ENCODE measurements at regions not wholly inside any gene's neighbourhood (a gene's known extent, or its start where the extent isn't known, plus 50 kb on each side); places are given as distances from the start of the nearest gene placed in this dataset.

- ATAC-seq (ENCODE audit: low read depth) = no peak
- peaks cover 40% of the 10 kb centered on the region for H3K36me3 Mint-ChIP-seq (ENCODE audit: low read depth)
Measured at GRCh38 chr6:150723857-150724256, 124.2 kb downstream of the PLEKHG1 start.

DNA sequence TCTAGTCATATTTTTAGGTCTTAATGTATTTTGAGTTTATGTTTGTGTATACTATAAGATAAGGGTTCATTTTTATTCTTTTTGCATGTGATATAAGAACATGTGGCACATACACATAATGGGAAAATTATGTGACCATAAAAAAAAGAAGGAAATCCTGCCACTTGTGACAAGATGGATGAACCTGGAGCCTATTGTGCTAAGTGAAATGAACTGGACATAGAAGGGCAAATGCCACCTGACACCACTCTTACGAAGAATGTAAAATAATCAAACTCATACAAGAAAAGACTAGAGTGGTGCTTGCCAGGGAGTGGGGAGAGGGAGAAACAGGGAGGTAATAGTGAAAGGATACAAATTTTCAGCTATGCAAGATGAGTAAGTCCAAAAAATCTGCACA lies 126.1 kb downstream of the PLEKHG1 start:
- ChIA-PET CTCF (interaction anchor here (1.0 kb wide), 2 partner anchors 16 to 307 kb away, joined by 3 read pairs; no protein-coding TSS in a partner anchor), POLR2A (no interaction called here)
- H3K9me3 Mint-ChIP-seq = no peaks in the 10 kb centered on the region

More at GRCh38 chr6:150723857-150724256, 124.2 kb downstream of the PLEKHG1 start:
- H3K27me3 Mint-ChIP-seq = no peaks in the 10 kb centered on the region
- intact Hi-C loops (cut with micrococcal nuclease) = loop anchor here (5.0 kb wide), 1 partner anchor 127 kb away; the partner anchor contains the start of gene PLEKHG1
- ChIA-PET POLR2A (interaction anchor here (0.6 to 1.1 kb wide), 2 partner anchors 8 to 34 kb away, joined by 3 to 4 read pairs; no protein-coding TSS in a partner anchor), CTCF (interaction anchor here (0.9 to 2.0 kb wide), 2 partner anchors 15 to 305 kb away, joined by 3 to 6 read pairs; no protein-coding TSS in a partner anchor)
- H3K27ac Mint-ChIP-seq = no peak overlapping the region
- TF ChIP-seq CTCF (IDR thresholded peaks at IDR 0.05) = no peak
- H3K4me3 Mint-ChIP-seq = no peak overlapping the region
- peaks cover 66% of the 10 kb centered on the region for H3K4me1 Mint-ChIP-seq
- H3K9me3 Mint-ChIP-seq = no peaks in the 10 kb centered on the region
- DNase-seq = no peak

DNA sequence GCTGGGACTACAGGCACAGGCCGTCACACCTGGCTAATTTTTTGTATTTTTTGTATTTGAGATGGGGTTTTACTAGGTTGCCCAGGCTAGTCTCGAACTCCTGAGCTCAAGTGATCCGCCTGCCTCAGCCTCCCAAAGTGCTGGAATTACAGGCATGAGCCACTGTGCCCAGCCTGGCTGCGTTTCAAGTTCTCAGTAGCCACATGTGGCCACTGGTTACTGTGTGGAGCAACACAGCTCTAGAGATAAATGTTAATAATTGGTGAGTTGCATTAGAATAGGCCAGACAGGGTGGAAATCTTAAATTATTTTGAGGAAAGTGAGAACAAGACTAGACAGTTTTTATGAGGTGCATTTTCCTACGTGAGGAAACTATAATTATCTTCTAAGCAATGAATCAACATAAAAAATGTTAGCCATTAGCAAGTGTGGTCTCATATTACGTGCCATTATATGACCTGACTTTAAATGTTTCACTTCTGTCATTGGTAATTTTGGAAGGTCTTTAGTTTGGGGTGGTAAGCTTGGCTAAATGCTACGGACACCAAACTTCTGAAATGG lies 129.6 kb downstream of the PLEKHG1 start:
- Mint-ChIP-seq H3K27me3 (no peaks in the 10 kb centered on the region), H3K36me3 (ENCODE audit: low read depth) (peaks cover 54% of the 10 kb centered on the region), H3K4me3 (no peak overlapping the region), H3K4me1 (peaks cover 60% of the 10 kb centered on the region), H3K27ac (no peak overlapping the region), H3K9me3 (no peaks in the 10 kb centered on the region)
- CTCF ChIA-PET = interaction anchor here (0.8 kb wide), 1 partner anchor 311 kb away, joined by 3 read pairs; no protein-coding TSS in a partner anchor
- DNase-seq (no peak), ATAC-seq (ENCODE audit: low read depth) (no peak)
- no peak for TF ChIP-seq CTCF (IDR thresholded peaks at IDR 0.05)
- intact Hi-C loops (cut with micrococcal nuclease) = no loop called here
- POLR2A ChIA-PET = no interaction called here

More for the DNA sequence above, 126.1 kb downstream of the PLEKHG1 start:
- intact Hi-C loops (cut with micrococcal nuclease) = no loop called here
- H3K36me3 Mint-ChIP-seq (ENCODE audit: low read depth) = peaks cover 44% of the 10 kb centered on the region
- TF ChIP-seq CTCF (IDR thresholded peaks at IDR 0.05) = no peak
- H3K27ac Mint-ChIP-seq = no peak overlapping the region
- ATAC-seq (ENCODE audit: low read depth) = no peak
- H3K4me1 Mint-ChIP-seq = peaks cover 56% of the 10 kb centered on the region
- no peak overlapping the region for H3K4me3 Mint-ChIP-seq
- DNase-seq = no peak
- no peaks in the 10 kb centered on the region for H3K27me3 Mint-ChIP-seq

- CTCF ChIA-PET = interaction anchor here (1.2 kb wide), 1 partner anchor 313 kb away, joined by 5 read pairs; no protein-coding TSS in a partner anchor
- TF ChIP-seq CTCF (IDR thresholded peaks at IDR 0.05) = no peak
- ATAC-seq (ENCODE audit: low read depth) (no peak), DNase-seq (no peak)
- no peaks in the 10 kb centered on the region for H3K9me3 Mint-ChIP-seq
- no peaks in the 10 kb centered on the region for H3K27me3 Mint-ChIP-seq
- peaks cover 57% of the 10 kb centered on the region for H3K36me3 Mint-ChIP-seq (ENCODE audit: low read depth)
- POLR2A ChIA-PET = interaction anchor here (0.6 to 0.7 kb wide), 3 partner anchors 7 to 30 kb away, joined by 3 to 6 read pairs (median 5); no protein-coding TSS in a partner anchor
- no peak overlapping the region for H3K27ac Mint-ChIP-seq
- no peak overlapping the region for H3K4me3 Mint-ChIP-seq
- peaks cover 53% of the 10 kb centered on the region for H3K4me1 Mint-ChIP-seq
- intact Hi-C loops (cut with micrococcal nuclease) = no loop called here
Measured at GRCh38 chr6:150730801-150731457, 131.2 kb downstream of the PLEKHG1 start.
